Kidney capillary endothelial cell (primary cell): ENCODE measurements at regions not wholly inside any gene's neighbourhood (a gene's known extent, or its start where the extent isn't known, plus 50 kb on each side); places are given as distances from the start of the nearest gene placed in this dataset.

Source experiments
- DNase-seq: peaks from one replicate; pipeline ENCODE4 v3.0.0-alpha.2; 2018; ENCODE audit warnings: low spot score

DNA sequence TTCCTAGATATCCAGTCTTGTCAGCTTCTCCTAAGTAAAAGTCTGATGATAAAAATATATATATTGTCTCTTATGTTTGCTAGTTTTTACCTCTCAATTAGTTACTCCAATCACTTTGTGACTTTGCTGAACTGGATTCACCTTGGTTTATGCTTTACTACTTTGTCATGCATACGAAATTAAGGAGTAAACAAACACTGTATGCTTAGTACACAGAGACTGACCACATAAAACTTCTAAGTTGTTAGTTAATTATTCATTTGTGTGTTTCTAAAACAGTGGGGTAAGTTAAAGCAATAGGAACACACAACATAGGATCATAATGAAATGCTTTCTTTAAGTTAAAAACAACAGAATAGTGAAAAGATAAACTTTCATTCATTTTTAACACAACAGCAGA, 877.3 kb upstream of the MAP3K7 start:
- DNase-seq, result no peak

GRCh38 chr6:91462241-91462640, 875.4 kb upstream of the MAP3K7 start:
- DNase-seq, result no peak

- DNase-seq, result no peak
Observed at GRCh38 chr6:91453224-91453878, 866.5 kb upstream of the MAP3K7 start.

DNA sequence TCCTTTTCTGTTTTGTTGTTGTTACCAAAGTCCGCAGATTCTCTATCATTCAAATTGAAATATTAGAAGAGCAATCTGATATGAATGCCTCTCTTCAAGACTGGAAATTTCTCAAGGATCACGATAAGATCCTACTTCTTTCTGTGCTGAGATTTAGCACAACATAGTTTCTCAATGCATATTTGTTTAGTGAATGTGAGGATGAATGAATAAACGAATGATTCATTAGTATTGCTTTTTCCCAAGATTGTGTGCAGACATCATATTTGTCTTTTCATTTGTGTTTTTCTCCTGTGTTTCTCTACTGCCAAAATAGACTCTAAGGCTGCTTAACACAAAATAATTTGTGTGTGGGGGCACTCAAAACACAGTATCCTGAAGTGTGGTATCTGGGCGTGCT, 862.7 kb upstream of the MAP3K7 start:
- no peak for DNase-seq

- DNase-seq, result no peak
Observed at GRCh38 chr6:91447530-91448254, 860.8 kb upstream of the MAP3K7 start.

GRCh38 chr6:91447081-91447480, 860.2 kb upstream of the MAP3K7 start:
- DNase-seq, result no peak

DNA sequence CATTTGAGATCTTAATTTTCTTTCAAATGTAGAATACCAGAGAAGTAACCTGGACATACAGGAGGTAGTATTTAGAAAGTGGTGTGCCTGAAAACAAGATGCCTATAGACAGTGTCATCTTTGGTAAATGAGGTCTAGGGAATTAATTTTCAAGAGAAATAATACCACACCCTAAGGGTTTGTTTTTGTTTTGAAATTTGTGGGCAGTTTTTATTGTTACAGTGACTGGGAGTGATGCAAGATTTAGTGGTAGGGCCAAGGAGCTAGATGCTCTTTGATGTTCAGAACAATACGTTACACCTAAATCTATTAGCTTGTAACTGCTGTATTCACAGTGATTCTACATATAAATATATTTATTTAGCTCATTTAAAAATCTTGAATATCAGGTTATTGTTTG, 856.5 kb upstream of the MAP3K7 start:
- DNase-seq, result no peak

DNA sequence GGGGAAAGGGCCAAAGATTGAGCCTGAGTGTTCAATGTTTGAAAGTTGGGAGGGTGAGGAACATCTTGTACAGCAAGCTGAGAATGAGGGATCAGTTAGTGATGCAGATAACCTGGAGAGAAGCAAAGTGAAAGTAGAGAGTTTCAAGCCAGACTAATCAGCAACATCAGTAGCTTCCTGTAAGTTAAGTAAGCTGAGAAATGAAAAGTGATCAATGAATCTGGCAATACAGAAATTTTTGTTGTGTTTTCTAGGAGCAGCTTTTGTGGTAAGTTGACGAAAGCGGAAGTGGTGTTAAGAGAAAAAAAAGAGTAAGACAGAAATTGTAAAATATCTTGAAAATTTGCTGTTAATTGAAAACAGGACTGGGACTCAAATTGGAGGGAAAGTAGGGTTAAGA, 855.5 kb upstream of the MAP3K7 start:
- no peak for DNase-seq

- DNase-seq, result no peak
Observed at GRCh38 chr6:91438570-91438969, 851.7 kb upstream of the MAP3K7 start.

DNA sequence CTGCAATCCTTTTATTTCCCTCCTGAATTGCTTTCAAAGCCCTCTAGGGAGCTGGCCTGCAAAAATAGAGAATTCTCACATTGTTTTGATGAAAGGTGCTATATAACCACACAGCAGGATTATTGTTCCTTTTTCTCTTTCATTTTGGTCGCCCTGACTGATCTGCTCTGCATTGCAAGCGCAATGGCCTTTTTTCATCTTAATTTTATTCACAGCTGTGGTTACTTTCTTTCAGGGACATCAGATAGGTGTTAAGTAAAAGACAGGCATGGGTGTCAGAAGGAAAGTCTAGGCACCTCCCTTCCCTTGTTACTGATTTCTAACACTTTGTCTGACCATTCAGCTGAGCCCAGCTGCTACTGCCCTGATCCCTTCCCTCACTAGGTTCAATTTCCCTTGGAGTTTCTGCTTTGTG, 850.5 kb upstream of the MAP3K7 start:
- no peak for DNase-seq

DNA sequence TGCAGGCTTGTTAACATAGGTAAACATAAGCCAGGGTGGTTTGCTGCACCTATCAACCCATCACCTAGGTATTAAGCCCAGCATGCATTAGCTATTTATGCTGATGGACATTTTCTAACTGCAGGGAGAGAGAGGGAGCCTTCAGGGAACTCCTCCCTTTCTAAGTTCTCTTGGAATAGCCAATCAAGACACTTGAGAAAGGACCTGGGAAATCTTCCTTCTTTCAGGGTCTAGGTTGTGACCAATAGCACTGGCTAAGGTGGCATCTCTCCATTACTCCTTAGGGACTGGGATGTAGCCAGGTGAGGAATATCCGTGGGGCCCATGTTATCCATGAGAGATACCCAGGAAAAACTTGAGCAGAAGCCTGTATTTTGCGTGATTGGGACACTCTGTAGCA, 849.6 kb upstream of the MAP3K7 start:
- DNase-seq, result no peak

- DNase-seq, result no peak
Observed at GRCh38 chr6:91435630-91436029, 848.8 kb upstream of the MAP3K7 start.

DNA sequence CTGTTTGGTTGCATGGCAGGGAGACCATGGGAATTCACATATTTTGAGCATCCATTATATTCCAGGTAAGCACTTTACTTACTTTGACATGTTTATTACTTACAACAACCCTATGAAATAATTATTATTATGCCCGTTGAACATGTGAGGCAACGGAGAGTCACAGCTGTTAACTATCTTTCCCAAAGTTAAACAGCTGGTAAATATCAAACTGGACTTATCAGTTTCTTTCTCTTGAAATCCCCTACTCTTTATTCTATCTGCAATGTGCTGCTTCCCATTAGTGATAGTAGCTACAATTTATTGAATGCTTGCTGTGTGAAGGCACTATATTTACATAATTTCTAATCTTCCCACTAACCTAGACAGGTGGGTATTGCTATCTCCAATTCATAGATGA, 847.7 kb upstream of the MAP3K7 start:
- DNase-seq, result no peak

DNA sequence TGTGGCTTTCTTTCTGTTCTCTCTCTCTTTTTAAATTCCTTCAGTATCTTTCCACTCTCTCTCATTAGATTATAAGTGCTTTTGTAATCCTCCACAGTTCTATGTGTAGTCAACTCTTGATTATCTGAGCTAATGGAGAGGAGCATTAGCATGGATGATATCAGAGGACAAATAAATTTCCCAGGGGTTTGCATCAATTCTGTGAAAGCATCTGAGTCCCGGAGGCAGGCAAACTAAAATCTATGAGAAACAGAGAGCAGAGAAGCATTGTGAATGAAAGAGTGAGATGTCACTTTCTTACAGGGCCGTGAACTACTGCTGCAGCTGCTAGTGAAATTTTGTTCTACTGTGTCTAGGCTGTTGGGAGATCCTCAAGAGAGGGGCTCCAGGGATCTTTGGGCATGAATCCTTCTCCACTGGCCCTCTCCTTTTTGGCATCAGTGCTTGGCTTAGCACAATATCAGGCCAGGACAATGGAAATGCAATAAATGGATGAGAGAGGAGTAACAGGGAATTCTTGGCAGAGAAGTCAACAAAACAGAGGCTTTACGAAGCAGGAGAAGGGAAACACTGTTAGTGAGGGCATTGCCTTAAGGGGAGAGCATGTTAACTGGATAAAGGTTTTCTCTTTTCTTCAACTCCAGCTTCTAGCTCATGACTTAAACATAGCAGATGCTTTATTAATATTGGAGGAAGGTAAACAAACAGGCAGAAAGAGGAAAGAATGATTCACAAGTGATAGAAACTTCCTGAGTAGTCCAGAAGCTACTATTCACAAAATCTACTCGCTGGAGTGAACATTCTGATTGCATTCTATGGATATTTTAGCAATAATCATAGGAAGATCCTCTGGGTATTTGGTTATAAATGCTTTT, 847.0 kb upstream of the MAP3K7 start:
- no peak for DNase-seq

DNA sequence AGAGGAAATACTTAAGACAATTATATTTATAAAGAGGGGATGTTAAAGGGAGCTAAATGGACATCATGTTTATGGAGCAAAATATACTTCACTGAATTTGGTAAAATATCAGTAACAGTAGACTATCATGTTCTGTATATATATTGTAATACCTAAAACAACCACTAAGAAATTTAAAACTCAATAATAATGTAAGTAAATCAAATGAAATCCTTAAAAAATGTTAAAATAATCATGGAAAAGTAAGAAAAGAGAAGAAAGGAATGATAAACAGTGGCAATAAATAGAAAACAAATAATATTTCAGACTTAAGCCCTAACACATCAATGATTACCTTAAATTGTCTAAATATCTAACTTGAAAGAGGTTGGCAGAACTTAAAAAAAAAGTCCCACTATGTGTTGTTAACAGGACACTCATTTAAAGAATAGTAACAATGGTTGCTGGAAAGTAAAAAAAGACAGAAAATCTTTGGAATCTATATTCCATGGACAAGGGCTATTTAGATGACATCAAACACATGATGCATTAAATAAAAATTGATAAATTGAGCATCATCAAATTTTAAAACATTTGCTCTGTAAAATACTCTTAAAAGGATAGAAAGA, 842.2 kb upstream of the MAP3K7 start:
- no peak for DNase-seq

DNA sequence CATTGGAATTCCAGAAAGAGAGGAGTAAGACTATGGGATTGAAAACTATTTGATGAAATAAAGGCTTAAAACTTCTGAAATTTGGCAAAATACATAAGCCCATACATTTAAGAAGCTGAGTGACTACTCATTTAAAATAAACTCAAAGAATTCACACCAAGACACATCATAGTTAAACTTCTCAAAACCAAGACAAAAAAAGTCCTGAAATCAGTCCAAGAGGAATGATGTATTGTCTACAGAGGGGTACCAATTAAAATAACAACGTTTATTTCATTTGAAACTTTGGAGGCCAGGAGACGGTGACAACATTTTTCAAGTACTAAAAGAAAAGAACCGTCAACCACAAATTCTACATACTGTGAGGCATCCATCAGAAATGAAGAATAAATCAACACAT, 841.4 kb upstream of the MAP3K7 start:
- no peak for DNase-seq

DNA sequence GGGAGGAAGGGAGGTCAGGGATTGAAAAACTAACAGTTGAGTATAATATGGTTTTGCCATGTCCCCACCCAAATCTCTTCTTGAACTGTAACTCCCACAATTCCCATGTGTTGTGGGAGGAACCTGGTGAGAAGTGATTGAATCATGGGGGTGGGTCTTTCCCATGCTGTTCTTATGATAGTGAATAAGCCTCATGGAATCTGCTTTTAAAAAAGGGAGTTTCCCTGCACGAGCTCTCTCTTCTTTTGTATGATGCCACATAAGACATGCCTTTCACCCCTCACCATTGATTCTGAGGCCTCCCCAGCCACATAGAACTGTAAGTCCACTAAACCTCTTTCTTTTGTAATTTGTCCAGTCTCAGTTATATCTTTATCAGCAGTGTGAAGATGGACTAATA, 833.4 kb upstream of the MAP3K7 start:
- DNase-seq, result no peak

DNA sequence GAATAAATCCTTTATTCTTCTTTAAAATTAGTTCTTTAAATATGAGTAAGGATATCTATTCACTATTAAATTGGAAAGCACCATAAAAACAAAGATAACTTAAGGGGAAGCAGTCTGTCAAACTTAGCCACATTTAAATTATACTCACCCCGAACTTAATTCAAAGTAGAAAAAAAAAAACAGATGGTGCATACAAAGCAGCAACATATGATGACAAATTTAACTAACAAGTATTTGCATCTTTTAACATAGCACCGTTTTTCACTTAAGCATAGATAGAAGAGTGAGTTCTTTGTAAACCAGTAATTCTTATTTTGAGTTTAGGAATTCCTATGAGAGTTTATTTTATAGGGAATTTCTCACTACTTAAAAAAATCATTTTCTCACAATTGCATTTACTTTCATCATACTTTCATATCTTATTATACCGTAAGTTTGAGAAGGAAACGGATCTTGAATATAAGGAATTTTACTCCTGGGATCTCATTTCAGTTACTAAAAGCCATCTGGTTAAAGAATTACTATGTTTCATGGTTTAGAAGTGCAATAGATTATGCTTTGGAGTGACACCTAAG, 828.2 kb upstream of the MAP3K7 start:
- no peak for DNase-seq

- DNase-seq, result no peak
Observed at GRCh38 chr6:91412532-91412931, 825.7 kb upstream of the MAP3K7 start.

GRCh38 chr6:91407706-91408105, 820.8 kb upstream of the MAP3K7 start:
- no peak for DNase-seq

- no peak for DNase-seq
Observed at GRCh38 chr6:91392951-91393350, 806.1 kb upstream of the MAP3K7 start.
